GM19351 (cell line): ENCODE measurements at regions not wholly inside any gene's neighbourhood (a gene's known extent, or its start where the extent isn't known, plus 50 kb on each side); places are given as distances from the start of the nearest gene placed in this dataset.

Source experiments
- ATAC-seq: cut with Tn5 transposase; IDR thresholded peaks from one replicate; pipeline ENCODE4 v1.9.1; 2021; ENCODE audit warnings: mild to moderate bottlenecking, moderate library complexity; ENCODE audit not compliant: unreplicated experiment

- no peak for ATAC-seq
Measured at GRCh38 chr6:28695715-28696114, 170.0 kb downstream of the GPX5 start.

GRCh38 chr6:28696167-28696566, 170.5 kb downstream of the GPX5 start:
- no peak for ATAC-seq

GRCh38 chr6:28696682-28697081, 171.0 kb downstream of the GPX5 start:
- ATAC-seq = no peak

- ATAC-seq = no peak
Measured at GRCh38 chr6:28707387-28708282, 182.0 kb downstream of the GPX5 start.

GRCh38 chr6:28709478-28710349, 184.0 kb downstream of the GPX5 start:
- no peak for ATAC-seq

GRCh38 chr6:28710466-28711191, 184.9 kb downstream of the GPX5 start:
- ATAC-seq = no peak

GRCh38 chr6:28711325-28711724, 185.6 kb downstream of the GPX5 start:
- ATAC-seq = no peak

GRCh38 chr6:28711788-28712341, 186.2 kb downstream of the GPX5 start:
- ATAC-seq = no peak

- ATAC-seq = no peak
Measured at GRCh38 chr6:28712982-28713381, 187.3 kb downstream of the GPX5 start.

GRCh38 chr6:28719275-28719940, 193.7 kb downstream of the GPX5 start:
- no peak for ATAC-seq

- ATAC-seq = no peak
Measured at GRCh38 chr6:28720357-28721231, 194.9 kb downstream of the GPX5 start.

GRCh38 chr6:28721372-28721771, 195.7 kb downstream of the GPX5 start:
- ATAC-seq = no peak

GRCh38 chr6:28724395-28724794, 198.7 kb downstream of the GPX5 start:
- ATAC-seq = no peak

- ATAC-seq = no peak
Measured at GRCh38 chr6:28725274-28725809, 198.4 kb downstream of the TRIM27 start.

GRCh38 chr6:28725890-28726348, 197.9 kb downstream of the TRIM27 start:
- no peak for ATAC-seq

GRCh38 chr6:28726569-28727309, 197.0 kb downstream of the TRIM27 start:
- no peak for ATAC-seq

- ATAC-seq = no peak
Measured at GRCh38 chr6:28727559-28728211, 196.1 kb downstream of the TRIM27 start.
